ENCODE measurements at regions not wholly inside any gene's neighbourhood (a gene's known extent, or its start where the extent isn't known, plus 50 kb on each side); places are given as distances from the start of the nearest gene placed in this dataset.

GRCh38 chr2:40752796-40753195, 300.9 kb upstream of the SLC8A1 start:
- DNase-seq (ENCODE audit: low read depth), result no peak
- no peak for TF ChIP-seq CTCF (IDR thresholded peaks at IDR 0.05; ENCODE audit: insufficient read depth, low read depth, low read length)
- H3K4me3 ChIP-seq (ENCODE audit: low read depth, low read length), result no peak overlapping the region

GRCh38 chr2:40754912-40755311, 303.0 kb upstream of the SLC8A1 start:
- TF ChIP-seq CTCF (IDR thresholded peaks at IDR 0.05; ENCODE audit: insufficient read depth, low read depth, low read length), result no peak
- no peak for DNase-seq (ENCODE audit: low read depth)
- H3K4me3 ChIP-seq (ENCODE audit: low read depth, low read length), result no peak overlapping the region

GRCh38 chr2:40758401-40759155, 306.7 kb upstream of the SLC8A1 start:
- DNase-seq (ENCODE audit: low read depth), result peak; percentile 4
- H3K4me3 ChIP-seq (ENCODE audit: low read depth, low read length), result no peak overlapping the region
- no peak for TF ChIP-seq CTCF (IDR thresholded peaks at IDR 0.05; ENCODE audit: insufficient read depth, low read depth, low read length)

GRCh38 chr2:40760071-40760666, 308.3 kb upstream of the SLC8A1 start:
- DNase-seq (ENCODE audit: low read depth), result peak; percentile 50
- TF ChIP-seq CTCF (IDR thresholded peaks at IDR 0.05; ENCODE audit: insufficient read depth, low read depth, low read length), result peak; percentile 82
- H3K4me3 ChIP-seq (ENCODE audit: low read depth, low read length), result no peak overlapping the region

- no peak for DNase-seq (ENCODE audit: low read depth)
- no peak overlapping the region for H3K4me3 ChIP-seq (ENCODE audit: low read depth, low read length)
- TF ChIP-seq CTCF (IDR thresholded peaks at IDR 0.05; ENCODE audit: insufficient read depth, low read depth, low read length), result no peak
These were observed 321.4 kb upstream of the SLC8A1 start for GRCh38 chr2:40773291-40773690.

GRCh38 chr2:40783704-40784103, 331.8 kb upstream of the SLC8A1 start:
- no peak for TF ChIP-seq CTCF (IDR thresholded peaks at IDR 0.05; ENCODE audit: insufficient read depth, low read depth, low read length)
- DNase-seq (ENCODE audit: low read depth), result peak; percentile 10
- H3K4me3 ChIP-seq (ENCODE audit: low read depth, low read length), result no peak overlapping the region

Data from fibroblast of villous mesenchyme (primary cell).